ENCODE measurements at regions not wholly inside any gene's neighbourhood (a gene's known extent, or its start where the extent isn't known, plus 50 kb on each side); places are given as distances from the start of the nearest gene placed in this dataset.
"Not testable (repeated sequence)": the region's sequence is repeated elsewhere in the genome, so short reads cannot be mapped to it uniquely, and the experiment has no call there.

- no peak for DNase-seq (ENCODE audit: low spot score)
These were observed 183.9 kb upstream of the PPP1R26 start for GRCh38 chr9:135295551-135296300.

- DNase-seq (ENCODE audit: low spot score), result no peak
These were observed 182.7 kb upstream of the PPP1R26 start for GRCh38 chr9:135296735-135297455.

- DNase-seq (ENCODE audit: low spot score), result no peak
These were observed 182.0 kb upstream of the PPP1R26 start for GRCh38 chr9:135297456-135298075.

- no peak for DNase-seq (ENCODE audit: low spot score)
These were observed 180.4 kb upstream of the PPP1R26 start for GRCh38 chr9:135299239-135299590.

GRCh38 chr9:135299651-135300345, 179.8 kb upstream of the PPP1R26 start:
- DNase-seq (ENCODE audit: low spot score), result no peak

GRCh38 chr9:135300346-135301141, 179.0 kb upstream of the PPP1R26 start:
- no peak for DNase-seq (ENCODE audit: low spot score)

GRCh38 chr9:135301271-135302263, 178.0 kb upstream of the PPP1R26 start:
- no peak for DNase-seq (ENCODE audit: low spot score)

GRCh38 chr9:135302329-135303279, 177.0 kb upstream of the PPP1R26 start:
- no peak for DNase-seq (ENCODE audit: low spot score)

GRCh38 chr9:135303280-135303647, 176.3 kb upstream of the PPP1R26 start:
- no peak for DNase-seq (ENCODE audit: low spot score)

- no peak for DNase-seq (ENCODE audit: low spot score)
These were observed 175.6 kb upstream of the PPP1R26 start for GRCh38 chr9:135303865-135304499.

- no peak for DNase-seq (ENCODE audit: low spot score)
These were observed 174.7 kb upstream of the PPP1R26 start for GRCh38 chr9:135304886-135305285.

GRCh38 chr9:135305546-135306180, 173.9 kb upstream of the PPP1R26 start:
- no peak for DNase-seq (ENCODE audit: low spot score)

GRCh38 chr9:135306699-135307098, 172.9 kb upstream of the PPP1R26 start:
- DNase-seq (ENCODE audit: low spot score), result no peak

GRCh38 chr9:135307300-135307699, 172.3 kb upstream of the PPP1R26 start:
- no peak for DNase-seq (ENCODE audit: low spot score)

GRCh38 chr9:135307919-135308318, 171.7 kb upstream of the PPP1R26 start:
- DNase-seq (ENCODE audit: low spot score), result not testable (repeated sequence)

- DNase-seq (ENCODE audit: low spot score), result no peak
These were observed 170.5 kb upstream of the PPP1R26 start for GRCh38 chr9:135308821-135309762.

- DNase-seq (ENCODE audit: low spot score), result no peak
These were observed 169.8 kb upstream of the PPP1R26 start for GRCh38 chr9:135309763-135310125.
